GM12892 (cell line): ENCODE measurements at regions not wholly inside any gene's neighbourhood (a gene's known extent, or its start where the extent isn't known, plus 50 kb on each side); places are given as distances from the start of the nearest gene placed in this dataset.

Experiments
- POLR2A ChIP-seq: IDR thresholded peaks from 2 replicates; pipeline ENCODE4 v1.6.1; 2011; ENCODE audit warnings: low read depth, low read length, control low read depth
- TAF1 ChIP-seq: IDR thresholded peaks from 2 replicates; pipeline ENCODE4 v1.6.1; 2011; ENCODE audit warnings: low read depth, mild to moderate bottlenecking, control low read depth, low read length, borderline replicate concordance

- no peak for TF ChIP-seq TAF1
- no peak for TF ChIP-seq POLR2A
Observed at GRCh38 chr14:71410578-71411284, 503.5 kb downstream of the PCNX1 start.
